Activated naive CD4-positive, alpha-beta T cell (primary cell): ENCODE measurements at regions not wholly inside any gene's neighbourhood (a gene's known extent, or its start where the extent isn't known, plus 50 kb on each side); places are given as distances from the start of the nearest gene placed in this dataset.
"Not testable (repeated sequence)": the region's sequence is repeated elsewhere in the genome, so short reads cannot be mapped to it uniquely, and the experiment has no call there.

ENCODE experiments used
- DNase-seq, 4 experiments: peaks; one replicate each; lab custom pipeline; 2025; lab: John Stamatoyannopoulos, UW

DNA sequence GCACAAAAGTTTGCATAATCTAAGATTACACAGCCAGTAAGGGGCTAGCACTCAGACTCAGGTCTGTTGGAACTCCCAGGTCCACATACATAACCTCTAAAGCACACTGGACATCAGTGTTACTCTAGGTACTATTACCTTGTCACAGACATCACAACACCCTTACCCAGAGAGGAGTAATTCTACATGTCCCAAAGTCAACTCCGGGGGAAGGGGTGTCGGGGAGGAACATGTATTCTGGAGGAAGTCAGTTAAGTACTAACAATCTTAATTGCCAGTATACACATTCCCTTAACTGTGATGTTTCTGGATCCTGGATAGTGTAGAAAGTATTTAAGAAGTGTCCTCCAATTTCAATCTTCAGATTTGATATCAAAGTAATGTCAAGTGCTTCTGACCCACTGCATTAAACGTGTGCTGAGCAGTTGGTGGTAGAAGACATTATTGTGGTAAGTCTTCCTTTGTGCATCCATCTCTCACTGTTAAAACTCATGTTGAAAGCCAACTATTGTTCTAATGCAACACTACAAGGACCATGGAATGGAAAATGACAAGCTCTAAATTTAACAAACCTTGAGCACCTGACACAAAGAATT, 155.4 kb downstream of the CRPPA start:
- no peak for DNase-seq

DNA sequence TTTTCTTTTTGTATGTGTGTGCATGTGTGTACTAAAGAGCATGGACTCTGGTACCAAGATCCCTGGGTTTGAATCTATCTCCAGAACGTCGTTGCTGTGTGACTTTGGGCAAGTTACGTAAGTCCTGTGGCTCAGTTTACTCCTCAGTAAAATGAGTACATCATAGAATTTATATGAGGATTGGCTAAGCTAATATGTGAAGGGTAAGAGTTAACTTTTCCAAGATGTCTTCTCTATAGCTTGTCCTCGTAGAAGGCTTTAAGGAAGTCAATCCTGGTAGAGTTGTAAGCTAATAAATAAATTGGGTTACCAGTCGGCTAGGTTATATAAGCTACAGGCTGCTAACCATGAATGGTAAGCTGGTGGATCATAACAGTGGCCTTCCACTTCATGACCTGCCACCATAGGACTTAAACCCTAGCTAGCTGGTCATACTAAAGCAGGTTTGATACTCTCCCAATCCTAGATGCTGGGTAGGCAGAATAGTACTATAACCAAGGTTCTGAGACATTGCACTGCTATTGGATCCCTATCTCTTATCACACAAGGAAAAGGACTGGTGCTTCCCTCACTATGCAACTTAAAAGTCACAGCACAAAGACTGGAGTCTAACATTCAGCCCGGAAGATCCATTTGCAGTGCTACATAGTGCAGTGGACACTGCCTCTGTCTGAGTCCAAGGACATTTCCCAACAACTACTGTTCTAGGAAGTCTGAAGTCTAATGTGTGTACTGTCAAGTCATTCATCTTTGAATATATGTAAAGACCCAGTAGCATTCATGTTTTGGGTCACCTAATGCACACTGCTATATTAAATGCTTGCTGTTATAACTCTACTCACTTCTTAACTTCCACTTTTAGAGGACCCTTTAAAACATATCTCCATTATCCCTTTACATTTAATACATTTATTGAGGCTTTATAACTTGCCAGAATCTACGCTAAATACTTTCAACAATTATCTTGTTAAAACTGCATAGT, 156.2 kb downstream of the CRPPA start:
- DNase-seq: no peak

DNA sequence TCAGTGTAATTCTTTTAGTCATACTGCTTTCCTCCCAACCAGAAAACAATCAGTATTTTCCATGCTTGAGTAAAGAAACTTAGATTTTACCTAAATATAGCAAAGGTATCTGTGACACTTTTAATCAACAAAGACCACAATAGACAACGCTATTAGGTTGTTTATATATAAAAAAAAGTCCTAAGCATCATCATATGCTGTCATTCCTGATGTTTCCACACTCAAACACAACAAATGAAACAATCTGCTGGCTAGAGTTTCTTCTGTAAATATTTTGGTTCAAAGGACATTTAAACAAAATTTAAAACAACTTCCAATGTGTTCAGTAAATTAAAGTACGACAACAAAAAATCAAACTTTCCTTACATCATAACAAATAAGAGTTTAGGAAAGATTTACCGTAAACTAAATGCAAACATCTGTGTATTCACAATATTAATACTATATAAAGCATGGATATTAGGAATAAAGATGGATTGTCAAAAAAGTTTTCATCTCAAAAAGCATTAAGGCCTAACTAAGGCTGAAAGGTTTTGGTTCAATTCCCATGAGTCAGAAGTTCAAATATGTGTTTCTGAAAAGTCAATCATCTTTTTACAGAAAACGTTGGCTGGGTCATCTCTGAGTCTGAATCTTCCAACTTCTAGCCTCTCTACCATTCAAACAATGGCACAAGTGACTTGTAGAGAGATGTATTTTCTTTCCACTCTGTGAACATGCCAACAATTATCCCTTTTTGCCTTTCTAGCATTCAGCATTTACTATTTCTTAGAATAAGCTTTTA, 157.1 kb downstream of the CRPPA start:
- no peak for DNase-seq

DNA sequence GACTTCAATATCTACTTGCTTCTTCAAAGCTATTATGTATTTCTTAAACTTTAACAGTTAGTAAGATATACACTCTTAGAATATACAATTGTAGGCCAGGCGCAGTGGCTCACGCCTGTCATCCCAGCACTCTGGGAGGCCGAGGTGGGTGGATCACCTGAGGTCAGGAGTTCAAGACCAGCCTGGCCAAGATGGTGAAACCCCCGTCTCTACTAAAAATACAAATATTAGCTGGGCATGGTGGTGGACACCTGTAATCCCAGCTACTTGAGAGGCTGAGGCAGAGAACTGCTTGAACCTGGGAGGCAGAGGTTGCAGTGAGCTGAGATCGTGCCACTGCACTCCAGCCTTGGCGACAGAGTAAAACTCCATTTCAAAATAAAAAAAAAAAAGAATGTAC, 158.0 kb downstream of the CRPPA start:
- DNase-seq: not testable (repeated sequence)

DNA sequence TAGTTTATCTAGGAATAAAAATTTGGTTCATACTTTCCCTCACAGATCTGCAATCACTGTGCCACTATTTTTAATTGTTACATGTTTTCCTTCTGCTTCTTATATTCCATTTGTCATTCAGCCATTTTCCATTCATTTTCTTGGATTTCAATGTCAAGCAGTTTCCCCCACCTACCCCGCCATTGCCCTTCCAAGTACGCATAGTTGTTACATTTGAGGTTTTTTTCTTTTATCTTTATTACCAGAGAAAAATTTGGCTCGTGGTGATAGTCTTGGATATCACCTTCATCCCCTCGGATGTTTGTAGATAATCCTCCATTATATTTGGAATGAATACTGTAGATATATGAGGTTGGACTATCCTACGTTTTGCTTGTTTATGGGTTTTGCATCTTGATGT, 159.7 kb downstream of the CRPPA start:
- DNase-seq: no peak

DNA sequence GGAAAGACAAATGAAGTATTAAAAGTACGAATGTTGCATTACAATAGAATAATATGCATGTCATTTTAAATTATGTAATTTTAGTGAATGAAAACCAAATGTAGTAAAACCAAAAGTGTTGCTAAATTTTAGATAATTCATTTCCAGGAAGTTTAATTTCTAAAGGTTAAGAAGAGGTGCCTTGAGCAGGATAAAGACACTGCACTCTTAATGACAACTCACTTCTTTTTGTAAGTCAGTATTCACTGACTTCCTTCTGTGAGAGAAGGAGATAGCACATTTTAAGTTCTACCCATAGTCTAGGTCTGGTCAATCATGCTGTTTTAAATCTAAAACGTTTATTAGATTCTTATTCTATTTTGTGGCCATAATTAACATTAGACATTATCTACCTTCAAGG, 160.2 kb downstream of the CRPPA start:
- DNase-seq: no peak

DNA sequence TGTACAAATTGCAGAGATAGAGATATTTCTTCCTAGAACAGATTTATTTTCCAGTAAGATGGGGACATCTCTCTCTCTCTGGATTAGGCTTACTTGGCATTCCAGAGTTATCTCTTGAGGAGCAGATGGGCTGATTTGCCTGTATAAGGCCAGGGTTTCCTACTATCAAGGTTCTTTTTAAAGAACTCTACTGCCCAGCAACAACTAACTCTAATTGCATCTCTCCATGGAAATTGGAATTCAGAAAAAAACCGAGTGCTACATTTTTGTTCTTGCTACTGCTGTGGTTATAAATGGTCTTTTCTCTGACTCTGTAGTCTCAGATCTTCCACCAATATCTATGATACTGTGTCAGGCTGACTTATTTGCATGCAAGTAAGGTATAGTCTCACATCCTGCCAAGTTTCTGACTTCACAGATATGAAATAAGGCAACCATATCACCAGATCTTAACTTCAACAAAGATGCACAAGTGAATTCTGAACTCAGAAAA, 161.1 kb downstream of the CRPPA start:
- DNase-seq: no peak

DNA sequence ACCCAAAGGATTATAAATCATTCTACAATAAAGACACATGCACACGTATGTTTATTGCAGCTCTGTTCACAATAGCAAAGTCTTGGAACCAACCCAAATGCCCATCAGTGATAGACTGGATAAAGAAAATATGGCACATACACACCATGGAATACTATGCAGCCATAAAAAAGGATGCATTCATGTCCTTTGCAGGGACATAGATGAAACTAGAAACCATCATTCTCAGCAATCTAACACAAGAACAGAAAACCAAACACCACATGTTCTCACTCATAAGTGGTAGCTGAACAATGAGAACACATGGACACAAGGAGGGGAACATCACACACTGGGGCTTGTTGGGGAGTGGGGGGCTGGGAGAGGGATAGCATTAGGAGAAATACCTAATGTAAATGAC, 164.9 kb downstream of the CRPPA start:
- not testable (repeated sequence) for DNase-seq

DNA sequence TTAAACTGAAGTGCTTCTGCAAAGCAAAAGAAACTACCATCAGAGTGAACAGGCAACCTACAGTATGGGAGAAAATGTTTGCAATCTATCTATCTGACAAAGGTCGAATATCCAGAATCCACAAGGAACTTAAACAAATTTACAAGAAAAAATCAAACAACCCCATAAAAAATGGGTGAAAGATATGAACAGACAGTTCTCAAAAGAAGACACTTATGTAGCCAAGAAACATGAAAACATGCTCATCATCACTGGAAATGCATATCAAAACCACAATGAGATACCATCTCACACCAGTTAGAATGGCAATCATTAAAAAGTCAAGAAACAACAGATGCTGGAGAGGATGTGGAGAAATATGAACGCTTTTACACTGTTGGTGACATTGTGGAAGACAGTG, 165.4 kb downstream of the CRPPA start:
- DNase-seq: not testable (repeated sequence)

DNA sequence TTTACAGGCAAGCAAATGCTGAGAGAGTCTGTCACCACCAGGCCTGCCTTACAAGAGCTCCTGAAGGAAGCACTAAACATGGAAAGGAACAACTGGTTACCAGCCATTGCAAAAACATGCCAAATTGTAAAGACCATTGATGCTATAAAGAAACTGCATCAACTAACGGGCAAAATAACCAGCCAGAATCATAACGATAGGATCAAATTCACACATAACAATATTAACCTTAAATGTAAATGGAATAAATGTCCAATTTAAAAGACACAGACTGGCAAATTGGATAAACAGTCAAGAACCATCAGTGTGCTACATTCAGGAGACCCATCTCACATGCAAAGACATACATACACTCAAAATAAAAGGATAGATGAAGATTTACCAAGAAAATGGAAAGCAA, 170.7 kb downstream of the CRPPA start:
- not testable (repeated sequence) for DNase-seq

DNA sequence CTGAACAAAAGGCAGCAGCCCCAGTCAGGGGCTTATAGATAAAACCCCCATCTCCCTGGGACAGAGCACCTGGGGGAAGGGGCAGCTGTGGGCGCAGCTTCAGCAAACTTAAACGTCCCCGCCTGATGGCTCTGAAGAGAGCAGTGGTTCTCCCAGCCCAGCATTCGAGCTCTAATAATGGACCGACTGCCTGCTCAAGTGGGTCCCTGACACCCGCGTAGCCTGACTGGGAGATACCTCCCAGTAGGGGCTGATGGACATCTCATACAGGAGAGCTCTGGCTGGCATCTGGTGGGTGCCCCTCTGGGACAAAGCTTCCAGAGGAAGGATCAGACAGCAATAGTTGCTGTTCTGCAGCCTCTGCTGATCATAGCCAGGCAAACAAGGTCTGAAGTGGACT, 172.1 kb downstream of the CRPPA start:
- DNase-seq: not testable (repeated sequence)

DNA sequence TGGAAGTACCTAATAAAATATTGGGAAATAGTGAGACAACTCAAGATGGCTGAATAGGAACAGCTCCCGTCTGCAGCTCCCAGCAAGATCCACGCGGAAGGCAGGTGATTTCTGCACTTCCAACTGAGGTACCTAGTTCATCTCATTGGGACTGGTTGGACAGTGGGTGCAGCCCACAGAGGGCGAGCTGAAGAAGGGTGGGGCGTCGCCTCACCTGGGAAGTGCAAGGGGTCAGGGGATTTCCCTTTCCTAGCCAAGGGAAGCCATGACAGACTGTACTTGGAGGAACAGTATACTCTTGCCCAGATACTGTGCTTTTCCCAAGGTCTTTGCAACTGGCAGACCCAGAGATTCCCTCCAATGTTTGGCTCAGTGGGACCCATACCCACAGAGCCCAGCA, 172.8 kb downstream of the CRPPA start:
- DNase-seq: not testable (repeated sequence)

DNA sequence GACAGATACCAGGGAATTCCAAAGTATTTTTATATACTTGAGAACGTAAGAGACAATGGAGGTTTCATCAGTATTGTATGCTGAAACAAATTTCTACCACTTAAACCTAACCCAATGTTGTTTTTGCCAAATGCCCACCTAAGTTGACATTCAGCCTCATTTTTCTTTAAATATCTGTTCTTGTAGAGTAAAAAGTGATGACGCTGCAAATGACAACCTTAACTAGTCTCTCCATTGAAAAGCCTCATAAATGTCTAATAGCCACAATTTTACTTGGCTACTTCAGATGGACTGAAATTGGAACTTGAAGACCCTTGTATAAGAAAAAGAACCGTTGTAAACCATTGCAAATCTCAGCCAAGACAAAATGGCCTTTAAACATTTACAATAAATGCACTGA, 176.9 kb downstream of the CRPPA start:
- no peak for DNase-seq

DNA sequence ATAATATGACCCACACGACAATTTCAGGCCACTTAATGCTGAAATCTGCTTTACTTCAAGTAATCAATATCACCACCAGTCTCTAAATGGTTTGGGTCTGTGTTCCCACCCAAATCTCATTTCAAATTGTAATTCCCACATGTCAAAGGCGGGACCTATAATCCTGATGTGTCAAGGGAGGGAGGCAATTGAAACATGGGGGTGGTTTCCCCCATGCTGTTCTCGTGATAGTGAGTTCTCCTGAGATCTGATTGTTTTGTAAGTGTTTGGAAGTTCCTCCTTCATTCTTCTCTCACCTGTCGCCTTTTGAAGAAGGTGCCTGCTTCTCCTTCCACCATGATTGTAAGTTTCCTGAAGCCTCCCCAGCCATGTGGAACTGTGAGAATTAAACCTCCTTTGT, 178.4 kb downstream of the CRPPA start:
- DNase-seq: no peak

DNA sequence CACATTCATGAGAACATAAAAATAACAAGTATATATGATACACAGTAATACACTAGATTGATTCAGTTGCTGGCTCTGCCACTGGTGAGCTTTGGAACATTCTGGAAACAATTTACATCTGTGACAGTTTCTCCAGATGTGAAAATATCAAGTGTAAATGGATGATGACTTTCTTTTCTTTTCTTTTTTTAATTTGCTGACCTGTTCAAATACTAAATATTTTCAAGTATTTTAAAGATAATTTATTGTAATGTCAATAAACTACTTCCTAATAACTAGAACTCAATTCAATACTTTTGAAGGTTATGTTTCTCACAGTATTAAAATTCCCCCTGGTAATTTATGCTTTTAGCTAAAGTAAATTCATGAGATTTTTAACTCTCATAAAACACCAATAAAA, 180.3 kb downstream of the CRPPA start:
- no peak for DNase-seq

DNA sequence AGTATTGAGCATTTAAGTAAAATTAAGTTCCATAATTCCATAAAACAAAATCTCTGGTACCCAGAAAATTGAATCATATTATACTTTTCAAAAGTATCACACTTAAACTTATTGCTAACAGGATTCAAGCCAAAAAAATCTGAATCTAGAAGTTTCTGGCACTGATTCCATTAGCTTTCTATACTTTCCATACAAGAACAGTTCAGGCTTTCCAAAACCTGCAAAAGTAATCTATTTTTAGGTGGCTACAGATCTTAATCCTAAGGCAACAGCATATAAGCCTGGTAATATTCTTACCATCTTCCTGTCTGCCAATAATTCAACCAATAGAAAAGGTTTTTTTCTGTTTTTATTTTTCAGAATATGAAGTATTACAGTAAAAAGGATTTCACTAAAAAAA, 185.0 kb downstream of the CRPPA start:
- no peak for DNase-seq

DNA sequence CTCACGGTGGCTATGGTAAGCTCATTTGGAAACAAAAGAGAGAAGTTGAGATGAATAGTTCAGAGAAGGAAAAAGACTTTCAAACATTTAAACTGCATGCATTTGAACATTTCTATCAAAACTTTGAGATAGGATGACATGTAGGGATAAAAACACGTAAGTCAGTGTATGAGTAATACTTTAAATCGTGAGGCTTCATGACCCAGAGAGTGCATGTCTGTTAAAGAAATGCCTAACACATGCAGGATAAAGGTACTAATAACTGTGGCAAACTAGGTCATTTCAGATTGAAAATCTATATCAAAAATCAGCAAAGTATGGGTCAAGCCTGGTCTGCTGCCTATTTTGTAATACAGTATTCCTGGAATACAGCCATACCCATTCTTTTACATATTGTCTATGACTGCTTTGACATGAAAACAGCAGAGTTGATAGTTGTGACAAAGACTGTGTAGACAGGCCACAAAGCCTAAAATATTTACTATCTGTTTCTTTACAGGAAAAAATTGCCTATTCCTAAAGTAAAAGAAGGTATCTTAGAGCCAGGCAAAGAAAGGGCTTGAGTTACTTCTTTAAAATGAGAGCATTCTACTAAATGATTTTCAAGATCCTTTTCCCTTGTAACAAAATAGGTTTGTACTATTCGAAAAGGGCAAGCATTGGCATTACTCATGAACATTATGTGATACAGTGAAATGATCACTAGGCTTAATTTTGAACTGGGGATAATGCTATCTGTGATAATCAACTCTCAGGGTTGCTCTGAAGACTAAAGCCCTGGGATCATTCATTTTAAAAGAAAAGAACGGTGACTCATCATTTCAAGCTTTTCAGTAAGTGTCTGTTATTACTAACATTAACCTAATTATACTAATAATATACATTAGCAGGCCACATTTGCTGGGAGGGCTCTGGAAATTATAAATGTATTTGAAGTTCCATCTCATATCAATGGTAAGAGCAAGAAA, 185.9 kb downstream of the CRPPA start:
- DNase-seq: no peak

DNA sequence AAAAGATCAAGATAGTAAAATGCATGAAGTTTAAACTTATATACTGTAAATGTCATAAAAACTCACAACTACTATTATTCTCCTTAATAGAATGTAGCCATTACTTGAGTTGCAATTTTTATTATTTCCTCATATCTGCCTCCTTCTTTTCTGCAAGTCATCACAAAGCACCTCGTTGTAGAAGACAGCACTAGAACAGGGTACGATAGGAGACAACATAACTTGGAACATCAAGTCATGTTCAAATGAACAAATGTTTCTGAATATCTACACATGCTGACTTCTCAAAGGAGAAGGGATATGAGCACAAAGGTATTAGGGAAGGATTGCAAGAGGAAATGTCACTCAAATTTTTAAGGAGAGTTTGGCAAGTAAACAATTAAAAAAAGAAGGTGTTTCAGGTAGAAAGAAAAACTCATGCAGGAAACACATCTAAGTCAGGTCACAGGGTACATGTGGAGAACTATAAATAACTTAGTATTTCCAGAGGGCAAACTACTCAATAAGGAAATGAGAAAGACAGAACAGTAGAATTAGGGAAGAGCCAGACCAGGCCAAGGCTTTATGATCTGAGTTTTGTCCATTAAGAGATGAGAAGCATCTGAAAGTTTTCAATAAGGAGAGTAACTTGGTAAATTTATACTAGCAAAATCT, 186.7 kb downstream of the CRPPA start:
- DNase-seq: no peak

DNA sequence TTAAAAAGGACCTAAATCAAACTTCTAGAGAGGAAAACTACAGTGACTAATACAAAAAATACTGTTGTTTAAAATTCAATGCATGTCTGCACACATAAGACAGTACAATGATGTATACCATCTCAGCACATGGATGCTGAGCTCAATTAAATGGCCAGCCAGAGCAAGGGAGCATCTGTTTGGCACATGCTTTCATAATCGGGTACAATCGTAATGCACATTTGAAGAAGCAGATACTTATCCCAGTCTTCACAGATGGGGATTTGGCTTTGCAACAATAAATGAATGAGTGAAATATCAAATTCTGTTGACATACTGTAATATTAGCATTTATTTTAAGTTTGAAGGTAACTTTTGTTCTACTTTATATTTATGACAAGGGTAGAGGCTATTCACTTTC, 187.8 kb downstream of the CRPPA start:
- DNase-seq: no peak

DNA sequence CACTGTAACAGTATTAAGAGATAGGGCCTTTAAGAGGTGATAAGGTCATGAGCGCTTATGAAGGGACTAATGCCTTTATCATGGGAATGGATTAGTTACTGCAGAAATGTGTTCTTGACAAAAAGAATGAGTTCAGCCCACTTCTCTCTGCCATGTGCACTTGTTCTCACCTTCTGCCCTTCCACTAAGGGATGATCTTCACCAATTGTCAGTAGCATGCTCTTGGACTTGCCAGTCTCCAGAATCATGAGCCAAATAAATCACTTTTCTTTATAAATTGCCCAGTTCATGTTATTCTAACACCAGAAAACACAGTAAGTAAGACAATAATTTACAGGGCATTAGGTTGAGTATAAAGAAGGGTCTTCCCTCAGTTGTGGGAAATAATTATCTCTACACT, 189.1 kb downstream of the CRPPA start:
- no peak for DNase-seq
